Ecto neural progenitor cell (in vitro differentiated cells): ENCODE measurements at regions not wholly inside any gene's neighbourhood (a gene's known extent, or its start where the extent isn't known, plus 50 kb on each side); places are given as distances from the start of the nearest gene placed in this dataset.

Experiments used
- DNase-seq: peaks from one replicate; pipeline ENCODE4 v3.0.0-alpha.2; 2018; ENCODE audit warnings: low spot score

GRCh38 chr13:34752283-34752960 is 189.6 kb upstream of the NBEA start:
- DNase-seq = no peak

GRCh38 chr13:34756136-34756535 is 185.9 kb upstream of the NBEA start:
- no peak for DNase-seq

GRCh38 chr13:34756572-34756971 is 185.5 kb upstream of the NBEA start:
- DNase-seq = no peak

- no peak for DNase-seq
Measured at GRCh38 chr13:34757441-34757840, 184.6 kb upstream of the NBEA start.

- DNase-seq = no peak
Measured at GRCh38 chr13:34758628-34759027, 183.4 kb upstream of the NBEA start.

- no peak for DNase-seq
Measured at GRCh38 chr13:34762312-34762711, 179.8 kb upstream of the NBEA start.

- no peak for DNase-seq
Measured at GRCh38 chr13:34764246-34764645, 177.8 kb upstream of the NBEA start.

- no peak for DNase-seq
Measured at GRCh38 chr13:34765446-34766180, 176.5 kb upstream of the NBEA start.

GRCh38 chr13:34767778-34768177 is 174.3 kb upstream of the NBEA start:
- no peak for DNase-seq

- DNase-seq = no peak
Measured at GRCh38 chr13:34772206-34772605, 169.9 kb upstream of the NBEA start.

- DNase-seq = no peak
Measured at GRCh38 chr13:34772881-34773280, 169.2 kb upstream of the NBEA start.

- DNase-seq = no peak
Measured at GRCh38 chr13:34776390-34776981, 165.6 kb upstream of the NBEA start.

- DNase-seq = no peak
Measured at GRCh38 chr13:34777089-34777913, 164.8 kb upstream of the NBEA start.

GRCh38 chr13:34777914-34778303 is 164.2 kb upstream of the NBEA start:
- no peak for DNase-seq

GRCh38 chr13:34779171-34779570 is 162.9 kb upstream of the NBEA start:
- no peak for DNase-seq

GRCh38 chr13:34793301-34793700 is 148.8 kb upstream of the NBEA start:
- no peak for DNase-seq

GRCh38 chr13:34803756-34804155 is 138.3 kb upstream of the NBEA start:
- no peak for DNase-seq

- no peak for DNase-seq
Measured at GRCh38 chr13:34805347-34805746, 136.7 kb upstream of the NBEA start.

GRCh38 chr13:34808649-34809048 is 133.4 kb upstream of the NBEA start:
- DNase-seq = no peak

- DNase-seq = no peak
Measured at GRCh38 chr13:34810996-34811395, 131.1 kb upstream of the NBEA start.

GRCh38 chr13:34815526-34815925 is 126.5 kb upstream of the NBEA start:
- DNase-seq = no peak

- DNase-seq = no peak
Measured at GRCh38 chr13:34816245-34816884, 125.7 kb upstream of the NBEA start.
